H1 (cell line): ENCODE measurements at regions not wholly inside any gene's neighbourhood (a gene's known extent, or its start where the extent isn't known, plus 50 kb on each side); places are given as distances from the start of the nearest gene placed in this dataset.

Experiments used
- CTCF ChIA-PET: fragments of 300-600 bp; sonication (Branson Sonifier 250); formaldehyde crosslinking; loops from one replicate; lab custom pipeline; 2021; ENCODE audit not compliant: partially characterized antibody; lab: Charles Lee
- POLR2A ChIA-PET: fragments of 300-600 bp; sonication (Branson Sonifier 250); formaldehyde crosslinking; loops from one replicate; lab custom pipeline; 2021; ENCODE audit warnings: inconsistent platforms; ENCODE audit not compliant: partially characterized antibody; lab: Charles Lee
- DNase-seq, 2 experiments: peaks; one replicate each; pipeline versions ENCODE4 v3.0.0 to v3.0.0-alpha.2; 2010 to 2022; ENCODE audit warnings: low spot score in 2 of 2, low read depth in 1 of 2, mixed read lengths in 1 of 2
- FAIRE-seq: peaks from 2 replicates; lab custom pipeline; 2011; peaks lifted over from hg19 to GRCh38; lab: Jason Lieb, UNC
- H2AFZ ChIP-seq: 2 replicates; pipeline ENCODE4 v1.8.1; 2012; ENCODE audit warnings: low read length, inconsistent platforms
- H2AK5ac ChIP-seq: 2 replicates; pipeline ENCODE4 v1.6.1; 2013; ENCODE audit warnings: low read depth, low read length
- H2BK120ac ChIP-seq: replicated peaks from 2 replicates; pipeline ENCODE3; 2013; ENCODE audit warnings: low read depth, low read length, inconsistent platforms
- H2BK12ac ChIP-seq: 2 replicates; pipeline ENCODE4 v1.6.1; 2013; ENCODE audit warnings: low read depth, low read length
- H2BK15ac ChIP-seq: 2 replicates; pipeline ENCODE4 v1.6.1; 2013; ENCODE audit warnings: low read length
- H2BK20ac ChIP-seq: 2 replicates; pipeline ENCODE4 v1.6.1; 2013; ENCODE audit warnings: low read length
- H2BK5ac ChIP-seq: 2 replicates; pipeline ENCODE4 v1.6.1; 2013; ENCODE audit warnings: low read depth, low read length
- H3K14ac ChIP-seq: 2 replicates; pipeline ENCODE4 v1.6.1; 2013; ENCODE audit warnings: inconsistent platforms; ENCODE audit not compliant: insufficient read length
- H3K18ac ChIP-seq: 2 replicates; pipeline ENCODE4 v1.6.1; 2013; ENCODE audit warnings: low read length; ENCODE audit errors: extremely low read depth
- H3K23ac ChIP-seq: 2 replicates; pipeline ENCODE4 v1.6.1; 2013; ENCODE audit warnings: inconsistent platforms; ENCODE audit not compliant: insufficient read length
- H3K23me2 ChIP-seq: 2 replicates; pipeline ENCODE4 v1.6.1; 2013; ENCODE audit warnings: low read depth, low read length
- H3K27ac ChIP-seq: 2 replicates; pipeline ENCODE4 v1.6.1; 2011; ENCODE audit warnings: low read depth, low read length, inconsistent platforms
- H3K27me3 ChIP-seq, 4 experiments: replicated peaks in 1 of 4; 1 replicate in 1 of 4; 2 replicates in 3 of 4; pipeline versions ENCODE4 v1.6.1 to v1.8.1; 2011 to 2013; ENCODE audit warnings: low read length in 3 of 4, mild to moderate bottlenecking in 3 of 4, inconsistent platforms in 2 of 4, mixed read lengths in 2 of 4, moderate library complexity in 1 of 4; ENCODE audit not compliant: control insufficient read depth in 3 of 4, insufficient read depth in 3 of 4; ENCODE audit errors: extremely low read depth in 1 of 4
- H3K36me3 ChIP-seq, 4 experiments: 2 replicates each; pipeline versions ENCODE4 v1.6.1 to v1.8.1; 2011 to 2013; ENCODE audit warnings: mild to moderate bottlenecking in 4 of 4, low read length in 3 of 4, moderate library complexity in 2 of 4, control low read depth in 1 of 4, inconsistent platforms in 1 of 4; ENCODE audit not compliant: insufficient read depth in 4 of 4, control insufficient read depth in 2 of 4
- H3K4ac ChIP-seq: replicated peaks from 2 replicates; pipeline ENCODE3; 2013; ENCODE audit warnings: low read length, low read depth, mixed read lengths, inconsistent platforms; ENCODE audit not compliant: insufficient read length
- H3K4me1 ChIP-seq, 4 experiments: replicated peaks in 1 of 4; 1 replicate in 1 of 4; 2 replicates in 3 of 4; pipeline versions ENCODE4 v1.6.1 to v1.8.1; 2011 to 2013; ENCODE audit warnings: low read length in 3 of 4, inconsistent platforms in 2 of 4, mixed read lengths in 1 of 4; ENCODE audit not compliant: insufficient read depth in 4 of 4, control insufficient read depth in 3 of 4
- H3K4me2 ChIP-seq, 2 experiments: 2 replicates each; pipeline versions ENCODE4 v1.6.1 to v1.8.1; 2011 to 2013; ENCODE audit warnings: low read depth in 2 of 2, low read length in 2 of 2, control low read depth in 1 of 2, inconsistent platforms in 1 of 2, mild to moderate bottlenecking in 1 of 2; ENCODE audit not compliant: insufficient read depth in 1 of 2
- H3K4me3 ChIP-seq, 4 experiments: fragments of 200-600, 300-600 bp in 1 of 4; sonication (generic), shearing (Covaris generic), sonication (Bioruptor Twin) in 1 of 4; 2 replicates each; pipeline versions ENCODE4 v1.5.1 to v1.8.1; 2011 to 2016; ENCODE audit warnings: low read length in 4 of 4, low read depth in 3 of 4, control low read depth in 2 of 4, inconsistent platforms in 2 of 4, mild to moderate bottlenecking in 2 of 4, mixed read lengths in 1 of 4, moderate library complexity in 1 of 4; ENCODE audit not compliant: insufficient read depth in 2 of 4; ENCODE audit errors: extremely low read depth in 1 of 4
- H3K56ac ChIP-seq: replicated peaks from 2 replicates; pipeline ENCODE3; 2013; ENCODE audit warnings: low read depth, mild to moderate bottlenecking, mixed read lengths, low read length, inconsistent platforms; ENCODE audit not compliant: insufficient read length
- H3K79me1 ChIP-seq: 2 replicates; pipeline ENCODE4 v1.6.1; 2013; ENCODE audit warnings: low read depth, low read length, control low read depth
- H3K79me2 ChIP-seq, 2 experiments: 2 replicates each; pipeline versions ENCODE4 v1.6.1 to v1.8.1; 2012 to 2013; ENCODE audit warnings: low read length in 2 of 2, mild to moderate bottlenecking in 2 of 2, inconsistent platforms in 1 of 2; ENCODE audit not compliant: insufficient read depth in 2 of 2, control insufficient read depth in 1 of 2
- H3K9ac ChIP-seq, 4 experiments: replicated peaks in 1 of 4; 1 replicate in 1 of 4; 2 replicates in 3 of 4; pipeline versions ENCODE4 v1.6.1 to v1.8.1; 2011 to 2013; ENCODE audit warnings: low read depth in 3 of 4, low read length in 3 of 4, control low read depth in 2 of 4, mild to moderate bottlenecking in 2 of 4, moderate library complexity in 2 of 4, inconsistent platforms in 1 of 4; ENCODE audit errors: extremely low read depth in 1 of 4
- H3K9me3 ChIP-seq, 2 experiments: 2 replicates each; pipeline versions ENCODE4 v1.6.1 to v1.8.1; 2012 to 2013; ENCODE audit warnings: mild to moderate bottlenecking in 2 of 2, moderate library complexity in 2 of 2, control low read depth in 1 of 2, inconsistent platforms in 1 of 2, low read depth in 1 of 2, low read length in 1 of 2, mixed read lengths in 1 of 2; ENCODE audit not compliant: insufficient read depth in 2 of 2
- H4K20me1 ChIP-seq, 2 experiments: replicated peaks in 1 of 2; 2 replicates each; pipeline versions ENCODE3 to v1.8.1; 2011 to 2013; ENCODE audit warnings: inconsistent platforms in 2 of 2, low read length in 2 of 2, mild to moderate bottlenecking in 1 of 2; ENCODE audit not compliant: insufficient read depth in 2 of 2, control insufficient read depth in 1 of 2
- H4K5ac ChIP-seq: 2 replicates; pipeline ENCODE4 v1.6.1; 2013; ENCODE audit warnings: low read length, low read depth, mixed read lengths, inconsistent platforms; ENCODE audit not compliant: insufficient read length
- H4K8ac ChIP-seq: 2 replicates; pipeline ENCODE4 v1.8.0; 2013; ENCODE audit warnings: mild to moderate bottlenecking, moderate library complexity, low read length, inconsistent platforms; ENCODE audit not compliant: insufficient read depth; ENCODE audit errors: extremely low read depth
- H4K91ac ChIP-seq: replicated peaks from 2 replicates; pipeline ENCODE3; 2013; ENCODE audit warnings: low read length, mixed read lengths, inconsistent platforms; ENCODE audit not compliant: insufficient read length
- CHD2 ChIP-seq: IDR thresholded peaks from 2 replicates; pipeline ENCODE4 v1.6.1; 2012; ENCODE audit warnings: low read length, improper control_type of control experiment
- CREB1 ChIP-seq: IDR thresholded peaks from 2 replicates; pipeline ENCODE4 v1.6.1; 2012; ENCODE audit warnings: inconsistent platforms
- EZH2 ChIP-seq: fragments of 200-600 bp; sonication (generic); IDR thresholded peaks from 2 replicates; pipeline ENCODE4 v1.7.1; 2012; ENCODE audit warnings: low read depth, mild to moderate bottlenecking, moderate library complexity, low read length, inconsistent platforms; ENCODE audit not compliant: severe bottlenecking
- GABPA ChIP-seq: IDR thresholded peaks from 2 replicates; pipeline ENCODE4 v1.6.1; 2011; ENCODE audit warnings: mild to moderate bottlenecking, low read length, moderate library complexity, borderline replicate concordance; ENCODE audit not compliant: insufficient read depth
- JUN ChIP-seq: IDR thresholded peaks from 2 replicates; pipeline ENCODE4 v1.6.1; 2011; ENCODE audit warnings: low read depth, mild to moderate bottlenecking, improper control_type of control experiment, low read length
- POLR2AphosphoS5 ChIP-seq: IDR thresholded peaks from 2 replicates; pipeline ENCODE4 v1.6.1; 2011; ENCODE audit warnings: low read depth, low read length
- SAP30 ChIP-seq: fragments of 300-600 bp; sonication (generic); IDR thresholded peaks from 2 replicates; pipeline ENCODE4 v1.7.1; 2012; ENCODE audit warnings: low read length, moderate library complexity, mild to moderate bottlenecking, inconsistent platforms; ENCODE audit not compliant: insufficient read depth, insufficient replicate concordance
- SIRT6 ChIP-seq: IDR thresholded peaks from one replicate; pipeline ENCODE4 v1.7.1; 2012; ENCODE audit warnings: low read length, inconsistent platforms
- SP1 ChIP-seq: IDR thresholded peaks from 2 replicates; pipeline ENCODE4 v1.6.1; 2011; ENCODE audit warnings: low read depth, low read length
- TAF1 ChIP-seq: IDR thresholded peaks from 2 replicates; pipeline ENCODE4 v1.6.1; 2011; ENCODE audit warnings: mild to moderate bottlenecking, low read depth, low read length
- USF2 ChIP-seq: IDR thresholded peaks from 2 replicates; pipeline ENCODE4 v1.6.1; 2011; ENCODE audit warnings: low read length, improper control_type of control experiment
- ZNF274 ChIP-seq: IDR thresholded peaks from 2 replicates; pipeline ENCODE4 v1.7.0; 2012; ENCODE audit warnings: low read length, borderline replicate concordance; ENCODE audit errors: extremely low read depth
- WGBS, 2 experiments: shearing (Covaris generic) in 1 of 2; methylation state at CpG; one replicate each; pipeline versions ENCODE4 v1.1.6 to v1.1.7; 2013 to 2015; ENCODE audit warnings: low lambda C conversion rate in 2 of 2, mixed read lengths in 2 of 2, inconsistent platforms in 1 of 2, low coverage in 1 of 2, missing lambda C conversion rate in 1 of 2; ENCODE audit not compliant: insufficient replicate concordance in 2 of 2, insufficient coverage in 1 of 2, insufficient read length in 1 of 2; ENCODE audit errors: extremely low coverage in 1 of 2, missing lambda C conversion rate in 1 of 2; 5-methylcytosine and 5-hydroxymethylcytosine counted together
- TF ChIP-seq, protein P1 (sequence below): IDR thresholded peaks from 2 replicates; pipeline ENCODE4 v1.6.1; 2012; ENCODE audit warnings: low read length, inconsistent platforms

DNA sequence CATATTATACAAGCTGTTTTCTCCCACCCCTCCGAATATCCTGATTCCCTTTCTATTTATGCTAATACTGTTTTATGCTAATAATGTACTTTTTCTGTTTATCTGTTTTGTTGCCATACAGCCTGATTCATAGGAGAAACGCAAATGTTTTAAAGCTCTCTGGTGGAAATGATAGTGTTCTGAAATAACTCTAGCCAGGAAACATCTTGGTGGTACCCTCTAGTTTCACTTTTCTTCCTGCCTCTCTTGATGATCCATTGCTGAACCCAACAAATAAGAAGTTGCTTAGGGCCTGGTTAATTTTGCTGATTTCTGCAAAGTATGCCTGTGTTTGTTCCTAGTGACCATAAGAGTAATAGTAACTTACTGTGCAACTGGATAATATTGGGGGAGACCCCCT is 148.4 kb upstream of the KCTD1 start:
- H3K79me1 ChIP-seq = no peaks in the 10 kb centered on the region
- H3K18ac ChIP-seq = no peak overlapping the region
- H3K23ac ChIP-seq = no peak overlapping the region
- CTCF ChIA-PET = interaction anchor here (1.2 kb wide), 2 partner anchors 15 to 151 kb away, joined by 3 read pairs; no protein-coding TSS in a partner anchor
- no peak overlapping the region for H2BK120ac ChIP-seq
- H4K5ac ChIP-seq = no peak overlapping the region
- no peak overlapping the region for H3K56ac ChIP-seq
- peaks cover 6 to 34% (median 22%) of the 10 kb centered on the region in 4 experiments for H3K27me3 ChIP-seq
- no peak overlapping the region for H3K14ac ChIP-seq
- H3K4ac ChIP-seq = no peak overlapping the region
- no peaks in the 10 kb centered on the region for H3K4me1 ChIP-seq
- H3K4me3 ChIP-seq = no peak overlapping the region
- no peaks in the 10 kb centered on the region for H4K20me1 ChIP-seq
- no peaks in the 10 kb centered on the region; the same call in 1 of the 2 replicates for H3K23me2 ChIP-seq
- no peak overlapping the region for H3K9ac ChIP-seq
- FAIRE-seq = no peak
- no peak overlapping the region for H3K27ac ChIP-seq
- H3K36me3 ChIP-seq = no peaks in the 10 kb centered on the region; a peak in 1 of 8 replicates
- no peak overlapping the region for H2BK20ac ChIP-seq
- H4K91ac ChIP-seq = no peak overlapping the region
- no peak overlapping the region for H4K8ac ChIP-seq
- WGBS, 2 experiments = 84% methylated on average over 2 of the region's 2 CpGs; no CpG with 5 or more reads in 1 of the 2 experiments
- DNase-seq = no peak
- H3K4me2 ChIP-seq = no peak overlapping the region
- no peak overlapping the region for H2BK15ac ChIP-seq
- H2AFZ ChIP-seq = no peak overlapping the region
- POLR2A ChIA-PET = no interaction called here
- H3K9me3 ChIP-seq = no peaks in the 10 kb centered on the region
- no peak overlapping the region for H2BK12ac ChIP-seq
- no peak overlapping the region for H2AK5ac ChIP-seq
- H3K79me2 ChIP-seq = no peaks in the 10 kb centered on the region
- H2BK5ac ChIP-seq = no peak overlapping the region
- TF ChIP-seq POLR2AphosphoS5 = no peak
- TF ChIP-seq, protein P1, sequence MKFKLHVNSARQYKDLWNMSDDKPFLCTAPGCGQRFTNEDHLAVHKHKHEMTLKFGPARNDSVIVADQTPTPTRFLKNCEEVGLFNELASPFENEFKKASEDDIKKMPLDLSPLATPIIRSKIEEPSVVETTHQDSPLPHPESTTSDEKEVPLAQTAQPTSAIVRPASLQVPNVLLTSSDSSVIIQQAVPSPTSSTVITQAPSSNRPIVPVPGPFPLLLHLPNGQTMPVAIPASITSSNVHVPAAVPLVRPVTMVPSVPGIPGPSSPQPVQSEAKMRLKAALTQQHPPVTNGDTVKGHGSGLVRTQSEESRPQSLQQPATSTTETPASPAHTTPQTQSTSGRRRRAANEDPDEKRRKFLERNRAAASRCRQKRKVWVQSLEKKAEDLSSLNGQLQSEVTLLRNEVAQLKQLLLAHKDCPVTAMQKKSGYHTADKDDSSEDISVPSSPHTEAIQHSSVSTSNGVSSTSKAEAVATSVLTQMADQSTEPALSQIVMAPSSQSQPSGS = no peak
- TF ChIP-seq JUN = no peak
- TF ChIP-seq SP1 = no peak
- no peak for TF ChIP-seq CHD2
- TF ChIP-seq ZNF274 = no peak
- TF ChIP-seq TAF1 = no peak
- TF ChIP-seq CREB1 = no peak
- no peak for TF ChIP-seq EZH2
- no peak for TF ChIP-seq USF2
- TF ChIP-seq SIRT6 = no peak
- TF ChIP-seq SAP30 = no peak
- TF ChIP-seq GABPA = no peak
